Left ventricle myocardium inferior (tissue), 1 donor: ENCODE measurements at regions not wholly inside any gene's neighbourhood (a gene's known extent, or its start where the extent isn't known, plus 50 kb on each side); places are given as distances from the start of the nearest gene placed in this dataset.

Source experiments
- DNase-seq: peaks from one replicate; pipeline ENCODE4 v3.0.0-alpha.2; 2020
- H3K27ac ChIP-seq: fragments of 200-600 bp; replicated peaks from 2 replicates; pipeline ENCODE4 v1.8.0; 2021
- H3K27me3 ChIP-seq: fragments of 200-600 bp; 2 replicates; pipeline ENCODE4 v1.8.0; 2021; ENCODE audit warnings: low read depth
- H3K36me3 ChIP-seq: fragments of 200-600 bp; 2 replicates; pipeline ENCODE4 v1.8.0; 2021
- H3K4me1 ChIP-seq: fragments of 200-600 bp; 2 replicates; pipeline ENCODE4 v1.8.0; 2021
- H3K4me3 ChIP-seq: fragments of 200-600 bp; 2 replicates; pipeline ENCODE4 v1.8.0; 2021; ENCODE audit warnings: mild to moderate bottlenecking, moderate library complexity
- H3K9me3 ChIP-seq: fragments of 200-600 bp; replicated peaks from 2 replicates; pipeline ENCODE4 v1.8.0; 2021
- CTCF ChIP-seq: fragments of 200-600 bp; IDR thresholded peaks from 2 replicates; pipeline ENCODE4 v1.8.0; 2021; ENCODE audit warnings: antibody characterized with exemption, mild to moderate bottlenecking, borderline replicate concordance
- intact Hi-C: fragments of 100-400 bp; cut with micrococcal nuclease; formaldehyde crosslinking; loops from one replicate; pipeline ENCODE4 v1.11.0; 2022
- donor health status: DM: no; HTN: yes; CAD: no; lungs with severe emphysema.

- DNase-seq = no peak
- Histone ChIP-seq H3K27me3 (no peaks in the 10 kb centered on the region), H3K4me1 (peaks cover 54% of the 10 kb centered on the region), H3K27ac (peak overlapping the region; percentile 79), H3K36me3 (no peaks in the 10 kb centered on the region), H3K9me3 (no peaks in the 10 kb centered on the region), H3K4me3 (no peak overlapping the region)
- TF ChIP-seq CTCF = no peak
- intact Hi-C loops = no loop called here
Observed at GRCh38 chr3:30285188-30286006, 321.0 kb upstream of the TGFBR2 start.

GRCh38 chr3:30286007-30286669 lies 320.3 kb upstream of the TGFBR2 start:
- no peak for TF ChIP-seq CTCF
- intact Hi-C loops = no loop called here
- Histone ChIP-seq H3K27ac (peak overlapping the region; percentile 79), H3K27me3 (no peaks in the 10 kb centered on the region), H3K4me1 (peaks cover 55% of the 10 kb centered on the region), H3K9me3 (no peaks in the 10 kb centered on the region), H3K4me3 (no peak overlapping the region), H3K36me3 (no peaks in the 10 kb centered on the region)
- peak; percentile 70 for DNase-seq

- Histone ChIP-seq H3K27me3 (no peaks in the 10 kb centered on the region), H3K36me3 (no peaks in the 10 kb centered on the region), H3K27ac (peak overlapping the region; percentile 79), H3K4me3 (no peak overlapping the region), H3K9me3 (no peaks in the 10 kb centered on the region), H3K4me1 (peaks cover 55% of the 10 kb centered on the region)
- no peak for TF ChIP-seq CTCF
- intact Hi-C loops = no loop called here
- no peak for DNase-seq
Observed at GRCh38 chr3:30286811-30287210, 319.6 kb upstream of the TGFBR2 start.

GRCh38 chr3:30288830-30289229 lies 317.6 kb upstream of the TGFBR2 start:
- Histone ChIP-seq H3K27me3 (no peaks in the 10 kb centered on the region), H3K9me3 (no peaks in the 10 kb centered on the region), H3K4me1 (peaks cover 58% of the 10 kb centered on the region), H3K27ac (peak overlapping the region; percentile 39), H3K36me3 (no peaks in the 10 kb centered on the region), H3K4me3 (no peak overlapping the region)
- DNase-seq = no peak
- TF ChIP-seq CTCF = no peak
- intact Hi-C loops = no loop called here

- H3K27me3 ChIP-seq = no peaks in the 10 kb centered on the region
- no peak for DNase-seq
- no peaks in the 10 kb centered on the region for H3K36me3 ChIP-seq
- no peak overlapping the region for H3K4me3 ChIP-seq
- TF ChIP-seq CTCF = no peak
- H3K9me3 ChIP-seq = no peaks in the 10 kb centered on the region
- H3K4me1 ChIP-seq = peaks cover 58% of the 10 kb centered on the region
- H3K27ac ChIP-seq = peak overlapping the region; percentile 39
- intact Hi-C loops = no loop called here
Observed at GRCh38 chr3:30289324-30289723, 317.1 kb upstream of the TGFBR2 start.
